GM20000 (cell line): ENCODE measurements at regions not wholly inside any gene's neighbourhood (a gene's known extent, or its start where the extent isn't known, plus 50 kb on each side); places are given as distances from the start of the nearest gene placed in this dataset.

Experiments used
- DNase-seq: peaks from one replicate; pipeline ENCODE4 v3.0.0; 2012; ENCODE audit warnings: low spot score
- TF ChIP-seq, protein P1 (sequence below): IDR thresholded peaks from 2 replicates; pipeline ENCODE4 v1.5.1; 2012; ENCODE audit warnings: mild to moderate bottlenecking, control low read depth; ENCODE audit errors: extremely low read depth, missing control alignments

DNA sequence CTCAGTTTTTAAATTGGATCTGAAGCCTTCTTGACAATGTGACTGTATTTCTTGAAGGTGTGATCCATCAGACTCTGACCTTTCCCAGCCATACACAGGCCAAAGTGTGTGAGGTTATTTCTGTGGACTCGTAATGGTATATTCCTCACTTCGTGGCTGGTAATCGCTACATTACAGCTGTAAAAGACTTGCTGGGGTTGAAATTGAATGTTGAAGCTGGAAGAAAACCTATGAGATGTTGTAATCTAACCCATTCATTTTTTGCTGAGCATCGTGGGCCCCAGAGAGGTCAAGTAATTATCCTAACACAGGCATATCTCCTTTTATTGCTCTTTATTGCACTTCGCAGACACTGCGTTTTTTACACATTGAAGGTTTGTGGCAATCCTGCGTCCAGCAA lies 405.6 kb upstream of the ZP4 start:
- TF ChIP-seq, protein P1, sequence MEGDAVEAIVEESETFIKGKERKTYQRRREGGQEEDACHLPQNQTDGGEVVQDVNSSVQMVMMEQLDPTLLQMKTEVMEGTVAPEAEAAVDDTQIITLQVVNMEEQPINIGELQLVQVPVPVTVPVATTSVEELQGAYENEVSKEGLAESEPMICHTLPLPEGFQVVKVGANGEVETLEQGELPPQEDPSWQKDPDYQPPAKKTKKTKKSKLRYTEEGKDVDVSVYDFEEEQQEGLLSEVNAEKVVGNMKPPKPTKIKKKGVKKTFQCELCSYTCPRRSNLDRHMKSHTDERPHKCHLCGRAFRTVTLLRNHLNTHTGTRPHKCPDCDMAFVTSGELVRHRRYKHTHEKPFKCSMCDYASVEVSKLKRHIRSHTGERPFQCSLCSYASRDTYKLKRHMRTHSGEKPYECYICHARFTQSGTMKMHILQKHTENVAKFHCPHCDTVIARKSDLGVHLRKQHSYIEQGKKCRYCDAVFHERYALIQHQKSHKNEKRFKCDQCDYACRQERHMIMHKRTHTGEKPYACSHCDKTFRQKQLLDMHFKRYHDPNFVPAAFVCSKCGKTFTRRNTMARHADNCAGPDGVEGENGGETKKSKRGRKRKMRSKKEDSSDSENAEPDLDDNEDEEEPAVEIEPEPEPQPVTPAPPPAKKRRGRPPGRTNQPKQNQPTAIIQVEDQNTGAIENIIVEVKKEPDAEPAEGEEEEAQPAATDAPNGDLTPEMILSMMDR, result no peak
- no peak for DNase-seq

DNA sequence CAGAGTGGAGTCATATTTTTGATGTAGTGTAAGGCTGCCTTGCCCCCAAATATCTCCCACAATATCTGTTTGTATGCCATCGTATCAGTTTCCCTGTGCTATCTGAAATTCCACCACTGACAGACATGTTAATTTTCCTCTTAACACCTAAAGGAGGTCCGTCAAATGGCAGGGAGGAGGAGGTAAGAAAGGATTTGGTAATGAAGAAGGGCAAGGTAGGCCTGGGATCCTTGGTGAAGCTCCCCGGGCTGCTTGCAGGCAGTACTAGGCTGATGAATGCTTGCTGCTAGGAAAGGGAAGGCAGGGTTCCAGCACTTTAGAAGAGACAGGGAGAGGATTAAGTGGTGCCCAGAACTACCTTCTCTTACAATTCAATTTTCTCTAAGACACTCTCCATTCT lies 402.4 kb upstream of the ZP4 start:
- TF ChIP-seq, protein P1, result no peak
- DNase-seq, result no peak

DNA sequence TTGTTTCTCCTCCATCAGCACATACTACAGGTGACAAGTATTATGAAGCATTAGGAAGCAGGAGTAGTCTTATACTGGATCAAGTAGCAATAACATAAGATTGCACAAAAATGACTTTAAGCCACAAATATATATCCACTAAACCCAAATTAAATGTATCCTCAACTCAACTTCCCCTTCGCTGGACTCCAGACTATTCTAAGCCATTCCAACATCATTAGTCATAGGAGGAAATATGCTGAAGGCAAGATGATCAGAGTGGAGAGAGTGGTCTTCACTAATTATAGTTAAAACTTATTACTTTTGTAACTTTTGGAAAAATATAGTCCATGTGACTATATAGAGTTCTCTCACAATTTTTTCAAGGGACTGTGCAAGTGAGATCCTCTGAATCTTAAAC lies 390.7 kb upstream of the ZP4 start:
- TF ChIP-seq, protein P1, result no peak
- no peak for DNase-seq

DNA sequence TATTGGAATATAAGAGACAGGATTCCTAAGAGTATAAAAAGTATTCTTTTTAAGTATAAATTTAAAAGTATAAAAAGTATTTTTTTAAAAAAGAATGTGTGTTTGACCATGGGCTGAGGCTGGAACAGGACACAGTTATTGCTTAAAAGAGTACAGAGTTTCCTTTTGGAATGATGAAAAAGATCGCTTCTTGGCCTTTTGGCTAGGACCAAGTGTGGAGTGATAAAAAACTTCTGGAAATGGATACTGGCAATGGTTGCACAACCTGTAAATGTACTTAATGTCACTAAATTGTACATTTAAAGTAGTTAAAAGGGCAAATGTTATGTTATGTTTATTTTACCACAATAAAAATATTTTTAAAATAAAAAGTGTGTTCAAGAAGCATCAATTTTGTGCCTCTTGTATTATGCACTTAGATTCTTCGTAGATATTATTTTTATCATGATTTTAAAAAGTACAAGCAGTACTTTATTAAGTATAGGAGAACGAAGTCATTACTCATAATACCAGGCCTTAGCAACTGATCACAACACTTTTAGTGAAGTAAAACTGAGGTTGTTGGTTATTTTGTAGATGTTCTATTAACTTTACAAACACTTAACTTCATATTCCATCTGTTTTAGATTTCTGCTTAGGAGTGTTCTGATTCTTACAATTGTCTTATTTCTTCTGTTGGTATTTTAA lies 389.1 kb upstream of the ZP4 start:
- TF ChIP-seq, protein P1, result no peak
- no peak for DNase-seq

DNA sequence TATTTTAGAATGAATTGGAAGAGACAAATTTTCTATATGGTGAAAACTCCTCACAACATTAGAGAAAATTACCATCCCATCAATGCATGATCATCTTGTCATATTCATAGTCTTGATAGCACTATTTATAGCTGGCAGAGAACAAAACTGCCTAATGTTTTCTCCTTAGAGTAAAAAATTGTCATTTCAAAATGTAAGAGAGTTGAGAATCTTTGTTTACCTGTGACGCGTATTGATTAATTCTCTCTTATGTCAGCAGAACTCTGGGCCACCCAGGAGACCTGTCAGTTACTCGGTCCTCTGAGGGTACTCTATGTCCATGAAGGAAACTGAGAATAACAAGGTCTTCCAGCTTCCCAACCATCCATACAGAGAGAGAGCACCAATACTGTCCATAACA lies 381.4 kb upstream of the ZP4 start:
- no peak for DNase-seq
- TF ChIP-seq, protein P1, result no peak

DNA sequence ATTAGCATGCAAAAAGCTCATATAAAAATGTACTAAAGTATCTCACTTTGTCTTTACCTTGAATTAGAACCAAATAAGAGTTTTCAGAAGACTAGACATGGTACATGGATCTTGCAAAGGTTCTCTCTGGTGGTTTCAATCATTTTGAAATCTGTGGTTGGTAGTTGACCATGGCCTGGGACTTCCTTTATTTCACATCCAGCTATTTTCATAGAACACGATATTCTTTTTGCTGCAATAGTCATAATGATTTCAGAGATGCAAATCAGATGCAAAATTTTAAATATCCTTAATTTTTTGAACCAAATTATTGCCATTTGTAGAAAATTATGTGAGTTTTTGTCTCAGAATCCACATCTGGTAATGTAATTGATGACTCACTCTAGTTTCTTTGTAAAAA lies 375.1 kb upstream of the ZP4 start:
- DNase-seq, result no peak
- TF ChIP-seq, protein P1, result no peak

DNA sequence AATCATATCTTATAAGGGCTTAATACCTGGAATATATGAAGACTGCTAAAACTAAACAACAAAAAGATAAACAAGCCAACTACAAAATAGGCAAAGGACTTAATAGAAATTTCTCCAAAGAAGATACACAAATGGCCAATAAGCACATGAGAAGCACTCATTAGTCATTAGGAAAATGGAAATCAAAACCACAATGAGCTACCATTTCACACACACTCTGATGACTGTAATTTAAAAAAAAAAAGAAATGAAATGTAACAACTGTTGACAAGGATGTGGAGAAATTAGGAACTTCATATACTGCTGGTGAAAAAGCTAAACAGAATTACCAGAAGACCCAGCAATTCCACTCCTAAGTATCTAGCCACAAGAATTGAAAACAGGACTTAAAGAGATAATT lies 374.2 kb upstream of the ZP4 start:
- TF ChIP-seq, protein P1, result no peak
- no peak for DNase-seq
